Daoy (cell line): ENCODE measurements at regions not wholly inside any gene's neighbourhood (a gene's known extent, or its start where the extent isn't known, plus 50 kb on each side); places are given as distances from the start of the nearest gene placed in this dataset.

Experiments
- DNase-seq: peaks from one replicate; pipeline ENCODE4 v3.0.0-alpha.2; 2015; ENCODE audit warnings: low read depth

- DNase-seq = no peak
These were observed 615.0 kb upstream of the MKI67 start for GRCh38 chr10:128741180-128741579.

DNA sequence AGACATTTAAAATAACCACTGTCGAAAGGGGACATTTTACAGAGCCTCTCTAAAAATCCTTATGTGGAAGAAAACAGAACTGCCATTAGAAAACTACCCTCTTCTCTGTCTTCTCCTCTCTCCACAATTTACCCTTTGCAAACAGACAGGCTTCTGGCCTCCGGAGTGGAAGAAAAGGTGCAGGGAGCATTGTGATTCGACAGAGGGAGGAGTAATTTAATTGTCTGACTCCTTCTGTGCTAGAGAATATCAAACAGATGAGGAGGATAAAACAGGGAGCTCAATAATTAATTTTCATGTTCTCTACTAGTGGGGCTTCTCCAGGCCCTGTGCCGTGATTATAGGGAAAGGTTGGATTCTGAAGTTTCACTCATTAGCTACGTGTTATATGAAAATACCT lies 615.5 kb upstream of the MKI67 start:
- DNase-seq = no peak

GRCh38 chr10:128744092-128744491 lies 617.9 kb upstream of the MKI67 start:
- peak; percentile 28 for DNase-seq

DNA sequence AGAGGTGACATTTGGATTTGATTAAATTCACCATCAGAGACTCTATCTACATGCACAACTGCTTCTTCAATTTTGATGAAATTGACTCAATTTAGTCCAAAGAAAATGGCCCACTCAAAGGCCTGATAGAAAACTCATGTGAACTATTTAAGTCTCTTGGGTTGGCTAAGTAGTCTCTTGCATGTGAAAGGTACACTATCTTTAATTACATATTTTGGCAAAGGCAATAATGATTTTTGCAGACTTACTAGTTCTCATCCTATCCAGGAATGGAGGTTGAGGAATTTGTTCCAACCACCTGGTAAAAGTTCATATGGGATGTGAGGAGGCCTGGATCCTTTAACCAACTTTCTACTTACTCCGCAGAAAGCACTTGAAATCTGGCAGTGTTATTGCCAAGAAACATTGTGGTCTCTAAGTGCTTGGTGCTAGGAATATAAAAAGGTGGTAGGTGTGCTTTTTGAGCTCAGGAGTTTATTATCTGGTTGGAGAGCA lies 618.6 kb upstream of the MKI67 start:
- DNase-seq = no peak

- DNase-seq = peak; percentile 45
These were observed 621.5 kb upstream of the MKI67 start for GRCh38 chr10:128747582-128748346.

GRCh38 chr10:128751284-128751683 lies 625.1 kb upstream of the MKI67 start:
- peak; percentile 93 for DNase-seq

- DNase-seq = no peak
These were observed 625.6 kb upstream of the MKI67 start for GRCh38 chr10:128751851-128752250.

DNA sequence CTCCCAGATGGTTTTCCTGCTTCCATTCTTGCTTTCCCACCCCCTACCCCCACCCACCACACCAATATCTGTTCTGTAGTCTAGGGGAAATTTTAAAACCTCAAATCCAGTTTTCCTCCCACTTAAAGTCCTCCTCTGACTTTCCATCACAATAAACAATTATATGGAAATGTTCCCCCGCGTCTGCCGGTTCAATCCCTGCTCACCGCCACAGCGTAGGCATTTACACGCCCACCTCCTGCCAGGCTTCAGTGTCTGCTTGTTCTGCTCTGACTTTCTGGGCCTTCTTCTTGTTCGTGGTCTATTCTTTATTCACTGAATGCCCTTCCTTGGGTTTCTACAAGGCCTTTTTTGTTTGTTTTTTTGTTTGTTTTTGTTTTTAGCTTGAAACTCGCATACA lies 633.0 kb upstream of the MKI67 start:
- no peak for DNase-seq

- no peak for DNase-seq
These were observed 637.4 kb upstream of the MKI67 start for GRCh38 chr10:128763588-128763987.

GRCh38 chr10:128764190-128764589 lies 638.0 kb upstream of the MKI67 start:
- DNase-seq = no peak

DNA sequence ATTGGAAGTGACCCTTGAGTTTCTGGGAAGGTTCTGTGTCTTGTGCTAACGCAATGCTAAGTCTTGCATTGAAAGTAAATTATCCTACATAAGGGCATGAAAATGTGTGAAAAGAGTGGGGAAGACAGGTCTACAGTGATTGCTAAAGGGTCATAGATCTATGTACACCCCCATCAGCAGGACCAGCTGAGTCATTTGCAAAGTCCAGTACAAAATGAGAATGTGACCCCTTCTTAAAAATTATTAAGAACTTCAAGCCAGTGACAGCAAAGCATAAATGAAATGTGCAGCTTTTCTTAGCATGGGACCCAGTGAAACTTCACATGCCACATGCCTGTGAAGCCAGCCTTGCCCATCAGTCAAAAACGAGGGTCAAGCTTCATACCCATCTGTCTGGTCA lies 640.7 kb upstream of the MKI67 start:
- no peak for DNase-seq

DNA sequence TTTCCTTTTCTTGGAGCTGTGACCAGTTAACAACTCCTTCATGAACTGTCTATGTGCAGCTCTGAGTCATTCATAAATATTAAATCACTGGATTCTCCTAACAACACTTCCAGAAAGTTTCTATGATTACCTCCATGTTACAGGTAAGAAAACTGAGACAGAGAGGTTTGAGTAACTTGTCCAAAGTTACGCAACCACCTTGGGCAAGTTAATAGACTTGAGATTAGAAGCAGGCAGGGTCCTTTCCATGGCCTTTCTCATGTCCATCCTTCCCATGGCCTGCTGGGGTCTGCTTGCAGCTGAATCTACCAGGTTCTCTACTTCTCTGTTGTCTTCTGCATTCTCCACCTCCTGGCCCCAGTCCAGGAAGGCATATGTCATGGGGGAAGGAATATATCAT lies 648.8 kb upstream of the MKI67 start:
- no peak for DNase-seq

- DNase-seq = no peak
These were observed 649.5 kb upstream of the MKI67 start for GRCh38 chr10:128775743-128776142.

GRCh38 chr10:128776673-128777252 lies 650.5 kb upstream of the MKI67 start:
- no peak for DNase-seq

DNA sequence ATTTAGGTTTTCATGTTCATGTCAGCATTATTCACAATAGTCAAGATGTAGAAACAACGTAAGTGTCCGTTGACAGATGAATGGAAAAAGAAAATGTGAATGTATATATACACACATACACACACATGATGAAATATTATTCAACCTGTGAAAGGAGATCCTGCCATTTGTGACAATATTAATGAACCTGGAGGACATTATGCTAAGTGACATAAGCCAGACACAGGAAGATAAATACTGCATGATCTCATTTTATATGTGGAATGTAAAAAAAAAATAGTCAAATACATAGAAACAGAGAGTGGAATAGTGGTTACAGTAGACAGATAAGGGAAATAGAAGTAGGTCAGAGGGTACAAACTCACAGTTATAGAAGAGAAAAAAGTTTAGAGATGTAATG lies 651.1 kb upstream of the MKI67 start:
- DNase-seq = no peak

- no peak for DNase-seq
These were observed 653.2 kb upstream of the MKI67 start for GRCh38 chr10:128779416-128779815.

DNA sequence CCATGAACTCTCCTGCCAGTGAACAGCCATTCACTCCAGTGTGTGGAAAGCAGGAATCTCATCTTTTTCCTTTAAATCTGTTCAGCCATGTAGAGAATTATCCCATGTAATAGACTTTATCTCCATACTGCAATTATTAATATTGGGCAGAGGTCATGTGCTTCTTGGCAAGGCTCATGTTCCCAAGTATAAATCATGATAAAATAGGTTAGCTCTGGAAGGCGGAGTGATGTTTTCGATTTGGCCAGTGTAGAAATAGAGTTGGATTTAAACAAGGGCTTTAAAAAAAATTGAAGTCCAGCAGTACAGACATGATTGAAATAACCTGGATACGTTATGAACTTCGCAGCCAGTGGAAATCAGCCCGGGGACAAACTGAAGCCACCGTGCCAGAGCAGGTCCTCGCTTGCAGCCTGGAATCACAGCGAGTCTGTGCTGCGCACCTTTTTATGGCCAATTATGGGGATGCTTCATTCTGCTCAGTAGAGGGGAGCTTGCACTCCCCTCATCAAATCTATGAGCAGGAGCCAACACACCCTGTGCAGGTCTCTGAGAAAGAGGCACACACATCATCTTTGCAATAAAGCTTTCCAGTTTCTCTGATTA lies 654.0 kb upstream of the MKI67 start:
- DNase-seq = no peak

- peak; percentile 6 for DNase-seq
These were observed 655.4 kb upstream of the MKI67 start for GRCh38 chr10:128781637-128782036.

DNA sequence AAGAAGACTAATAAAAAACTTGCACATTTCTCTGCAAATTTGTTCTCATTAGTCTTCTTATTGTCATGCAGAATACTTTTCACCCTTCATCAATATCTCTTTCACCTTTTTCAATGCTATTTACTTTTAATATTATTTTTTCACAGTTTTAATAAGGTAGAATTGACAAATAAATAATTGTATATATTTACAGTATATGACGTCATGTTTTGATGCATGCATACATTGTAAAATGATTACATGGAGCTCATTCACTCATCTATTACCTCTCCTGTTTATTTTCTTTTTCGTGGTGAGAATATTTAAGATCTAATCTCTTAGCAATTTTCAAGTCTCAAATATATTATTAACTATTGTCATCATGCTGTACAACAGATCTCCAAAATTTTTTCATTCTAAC lies 658.2 kb upstream of the MKI67 start:
- no peak for DNase-seq

DNA sequence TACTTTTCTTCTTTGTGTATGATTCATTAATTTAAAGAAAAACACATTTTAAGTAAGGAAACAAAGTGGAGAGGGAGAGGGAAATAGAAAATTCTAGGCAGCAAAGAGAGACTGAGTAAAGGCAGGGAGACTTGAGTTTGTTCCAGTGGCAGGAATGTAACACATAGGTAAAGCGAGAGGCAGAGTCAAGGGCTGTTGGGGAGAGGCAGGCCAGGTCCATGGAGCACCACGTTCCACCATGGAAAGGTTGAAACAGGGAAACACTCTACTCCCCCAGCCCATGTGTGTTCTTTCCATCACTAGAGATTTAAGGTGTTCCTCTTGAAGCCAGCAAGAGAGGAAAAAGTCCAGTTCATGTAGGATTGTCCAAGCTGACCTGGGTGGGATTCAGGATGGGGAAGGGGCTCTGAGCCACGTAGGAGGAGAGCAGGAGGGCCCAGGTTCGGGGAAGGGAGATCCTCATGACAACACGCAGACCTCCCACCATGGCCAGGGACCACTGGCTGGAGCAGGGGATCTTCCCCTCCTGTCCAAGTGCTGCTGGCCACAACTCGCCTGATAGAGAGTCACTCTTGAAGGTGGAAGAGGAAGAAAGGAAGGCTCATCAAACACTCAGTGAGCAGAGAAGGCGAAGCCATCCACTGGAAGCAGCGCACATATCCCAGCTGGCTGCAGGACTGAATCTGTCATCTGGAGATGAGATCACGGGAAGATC lies 666.4 kb upstream of the MKI67 start:
- no peak for DNase-seq

GRCh38 chr10:128793726-128794655 lies 667.8 kb upstream of the MKI67 start:
- DNase-seq = no peak
